OCI-LY1 (cell line): ENCODE measurements at regions not wholly inside any gene's neighbourhood (a gene's known extent, or its start where the extent isn't known, plus 50 kb on each side); places are given as distances from the start of the nearest gene placed in this dataset.

Experiments
- H2AFZ ChIP-seq: fragments of 200-600 bp; sonication (generic), shearing (Covaris generic); 2 replicates; pipeline ENCODE4 v1.6.0; 2014; ENCODE audit warnings: antibody characterized with exemption, mild to moderate bottlenecking, low read length
- H3F3A ChIP-seq: fragments of 200-600 bp; sonication (generic), shearing (Covaris generic); 2 replicates; pipeline ENCODE4 v1.6.0; 2014; ENCODE audit warnings: mild to moderate bottlenecking, antibody characterized with exemption, low read length, moderate library complexity; ENCODE audit not compliant: insufficient read depth
- H3K27ac ChIP-seq: fragments of 200-600 bp; sonication (generic); 2 replicates; pipeline ENCODE4 v1.5.1; 2014; ENCODE audit warnings: low read length, mixed run types, mild to moderate bottlenecking, low read depth; ENCODE audit not compliant: poor library complexity, severe bottlenecking
- H3K27me3 ChIP-seq: fragments of 200-600 bp; sonication (generic); 2 replicates; pipeline ENCODE4 v1.6.0; 2014; ENCODE audit warnings: antibody characterized with exemption, mild to moderate bottlenecking, low read length, moderate library complexity; ENCODE audit not compliant: insufficient read depth
- H3K36me3 ChIP-seq: fragments of 200-600 bp; sonication (generic); 2 replicates; pipeline ENCODE4 v1.6.1; 2014; ENCODE audit warnings: mild to moderate bottlenecking, antibody characterized with exemption, low read length, moderate library complexity, mixed read lengths; ENCODE audit not compliant: insufficient read depth
- H3K4me1 ChIP-seq: fragments of 200-600 bp; sonication (generic); 2 replicates; pipeline ENCODE4 v1.5.1; 2014; ENCODE audit warnings: mild to moderate bottlenecking, low read length, moderate library complexity; ENCODE audit not compliant: insufficient read depth, severe bottlenecking
- H3K4me2 ChIP-seq: fragments of 200-600 bp; sonication (generic), shearing (Covaris generic); 2 replicates; pipeline ENCODE4 v1.6.1; 2014; ENCODE audit warnings: low read length
- H3K4me3 ChIP-seq: fragments of 200-600 bp; sonication (generic); 2 replicates; pipeline ENCODE4 v1.5.1; 2014; ENCODE audit warnings: low read length, low read depth, mild to moderate bottlenecking, mixed read lengths; ENCODE audit not compliant: poor library complexity, severe bottlenecking
- H3K79me2 ChIP-seq: fragments of 200-600 bp; shearing (Covaris generic); 2 replicates; pipeline ENCODE4 v1.6.1; 2016; ENCODE audit warnings: mixed run types, low read length, mixed read lengths; ENCODE audit not compliant: insufficient read depth
- H3K9ac ChIP-seq: fragments of 200-600 bp; sonication (generic), shearing (Covaris generic); 2 replicates; pipeline ENCODE4 v1.6.1; 2014; ENCODE audit warnings: mild to moderate bottlenecking, low read length, mixed read lengths
- H3K9me2 ChIP-seq: fragments of 200-600 bp; sonication (generic), shearing (Covaris generic); 2 replicates; pipeline ENCODE4 v1.6.1; 2014; ENCODE audit warnings: low read depth, mild to moderate bottlenecking, low read length, mixed read lengths
- H3K9me3 ChIP-seq: fragments of 200-600 bp; shearing (Covaris generic); 2 replicates; pipeline ENCODE4 v1.6.1; 2014; ENCODE audit warnings: low read length, mixed read lengths
- H4K20me1 ChIP-seq: fragments of 200-600 bp; sonication (generic), shearing (Covaris generic); 2 replicates; pipeline ENCODE4 v1.6.0; 2016; ENCODE audit warnings: mild to moderate bottlenecking, low read length; ENCODE audit not compliant: insufficient read depth
- CTCF ChIP-seq: fragments of 200-600 bp; sonication (generic), shearing (Covaris generic); IDR thresholded peaks from 2 replicates; pipeline ENCODE4 v1.5.1; 2017; ENCODE audit warnings: mild to moderate bottlenecking, antibody characterized with exemption, low read length, moderate library complexity, mixed read lengths
- EZH2 ChIP-seq: fragments of 200-600 bp; sonication (generic), shearing (Covaris generic); IDR thresholded peaks from 2 replicates; pipeline ENCODE4 v1.8.0; 2017; ENCODE audit warnings: borderline replicate concordance, mixed run types, mild to moderate bottlenecking, antibody characterized with exemption, low read length, moderate library complexity, mixed read lengths

GRCh38 chr1:25026304-25026703, 96.2 kb upstream of the RUNX3 start:
- no peak overlapping the region for H3K9ac ChIP-seq
- H4K20me1 ChIP-seq, result no peaks in the 10 kb centered on the region
- H3K4me1 ChIP-seq, result peaks cover 49% of the 10 kb centered on the region
- TF ChIP-seq EZH2 (no peak), CTCF (no peak)
- H2AFZ ChIP-seq, result no peak overlapping the region
- no peaks in the 10 kb centered on the region for H3K36me3 ChIP-seq
- no peaks in the 10 kb centered on the region for H3K9me2 ChIP-seq
- H3K79me2 ChIP-seq, result no peaks in the 10 kb centered on the region
- H3K4me3 ChIP-seq, result no peak overlapping the region
- no peaks in the 10 kb centered on the region for H3K9me3 ChIP-seq
- H3K27me3 ChIP-seq, result no peaks in the 10 kb centered on the region
- no peaks in the 10 kb centered on the region for H3F3A ChIP-seq
- H3K4me2 ChIP-seq, result no peak overlapping the region
- H3K27ac ChIP-seq, result no peak overlapping the region

DNA sequence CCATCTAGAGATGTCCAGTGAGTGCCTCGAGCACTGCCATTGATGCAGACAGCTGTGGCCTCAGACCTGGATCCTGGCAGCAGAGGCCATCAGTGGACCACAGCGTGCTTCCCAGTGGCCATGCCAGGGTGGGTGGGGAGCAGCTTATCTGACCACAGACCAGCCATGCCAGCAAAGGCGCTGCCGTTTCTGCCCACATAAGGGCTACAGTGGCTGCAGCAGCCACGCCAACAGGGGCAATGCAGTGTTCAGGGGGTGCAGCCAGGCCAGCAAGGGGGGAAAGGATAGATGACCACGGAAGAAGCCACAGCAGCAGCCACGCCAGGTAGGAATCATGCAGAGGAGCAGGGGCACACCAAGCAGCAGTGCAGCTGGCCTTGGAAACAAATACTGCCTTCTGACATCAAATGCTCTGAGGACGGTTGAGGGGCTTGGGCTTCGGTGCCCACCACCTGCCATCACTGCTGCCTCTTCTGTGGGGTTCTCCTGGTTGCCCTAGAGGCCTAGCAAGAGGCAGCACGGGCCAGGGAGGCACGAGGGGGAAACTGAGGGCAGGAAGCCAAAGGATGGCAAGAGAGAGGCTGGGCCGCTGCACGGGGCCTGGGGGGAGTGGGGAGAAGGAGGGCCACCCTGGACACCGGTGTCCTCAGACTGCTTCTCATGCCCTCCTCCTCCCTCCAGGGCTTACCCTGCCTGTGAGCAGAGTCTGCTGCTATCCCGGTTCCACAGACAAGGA, 94.7 kb upstream of the RUNX3 start:
- no peaks in the 10 kb centered on the region for H3K9me2 ChIP-seq
- TF ChIP-seq CTCF (no peak), EZH2 (no peak)
- H3K9ac ChIP-seq, result no peak overlapping the region
- H3K9me3 ChIP-seq, result no peaks in the 10 kb centered on the region
- H3K4me2 ChIP-seq, result no peak overlapping the region
- H2AFZ ChIP-seq, result no peak overlapping the region
- H3K79me2 ChIP-seq, result no peaks in the 10 kb centered on the region
- no peak overlapping the region for H3K4me3 ChIP-seq
- peaks cover 62% of the 10 kb centered on the region for H3K4me1 ChIP-seq
- no peaks in the 10 kb centered on the region for H3K36me3 ChIP-seq
- H4K20me1 ChIP-seq, result no peaks in the 10 kb centered on the region
- H3K27ac ChIP-seq, result no peak overlapping the region
- no peaks in the 10 kb centered on the region for H3F3A ChIP-seq
- H3K27me3 ChIP-seq, result no peaks in the 10 kb centered on the region

DNA sequence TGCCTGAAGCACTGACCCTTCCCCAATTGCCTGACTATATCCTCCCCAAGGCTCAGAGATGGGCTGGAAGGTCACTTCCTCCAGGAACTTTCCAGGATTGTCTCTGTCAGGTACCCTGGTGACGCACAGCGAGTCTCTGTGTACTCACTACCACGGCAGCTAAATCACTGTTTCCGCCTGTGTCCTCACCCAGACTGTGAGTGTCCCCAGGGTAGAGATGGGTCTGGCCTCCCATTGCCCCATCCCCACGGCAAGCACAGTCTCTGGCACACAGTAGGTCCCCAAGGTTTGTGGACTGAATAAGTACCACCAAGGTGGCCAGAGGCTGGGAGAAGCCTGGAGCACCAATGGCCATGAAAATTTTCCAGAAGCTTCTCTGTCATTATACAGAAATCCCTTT, 93.8 kb upstream of the RUNX3 start:
- Histone ChIP-seq H3K9ac (no peak overlapping the region), H3K4me3 (no peak overlapping the region)

More for the DNA sequence above, 93.8 kb upstream of the RUNX3 start:
- Histone ChIP-seq H3K4me2 (no peak overlapping the region), H3F3A (no peaks in the 10 kb centered on the region), H3K4me1 (peaks cover 62% of the 10 kb centered on the region), H3K36me3 (no peaks in the 10 kb centered on the region), H3K9me3 (no peaks in the 10 kb centered on the region), H3K9me2 (no peaks in the 10 kb centered on the region), H2AFZ (no peak overlapping the region), H3K27ac (no peak overlapping the region), H3K79me2 (no peaks in the 10 kb centered on the region), H4K20me1 (no peaks in the 10 kb centered on the region), H3K27me3 (no peaks in the 10 kb centered on the region)
- no peak for TF ChIP-seq CTCF
- TF ChIP-seq EZH2, result no peak
